ENCODE measurements at regions not wholly inside any gene's neighbourhood (a gene's known extent, or its start where the extent isn't known, plus 50 kb on each side); places are given as distances from the start of the nearest gene placed in this dataset.

- TF ChIP-seq CTCF (IDR thresholded peaks at IDR 0.05) (no peak), ZFX (IDR thresholded peaks at IDR 0.05; ENCODE audit: borderline replicate concordance) (no peak)
Measured at GRCh38 chr16:48085729-48086128, 70.1 kb downstream of the ABCC12 start.

All from 22Rv1 (cell line).